ENCODE measurements at regions not wholly inside any gene's neighbourhood (a gene's known extent, or its start where the extent isn't known, plus 50 kb on each side); places are given as distances from the start of the nearest gene placed in this dataset.
A peak's percentile ranks its signal among the peaks of the same experiment; 100 is the strongest.

GRCh38 chr15:77557564-77557963, 75.1 kb downstream of the LINGO1 start:
- DNase-seq = no peak

DNA sequence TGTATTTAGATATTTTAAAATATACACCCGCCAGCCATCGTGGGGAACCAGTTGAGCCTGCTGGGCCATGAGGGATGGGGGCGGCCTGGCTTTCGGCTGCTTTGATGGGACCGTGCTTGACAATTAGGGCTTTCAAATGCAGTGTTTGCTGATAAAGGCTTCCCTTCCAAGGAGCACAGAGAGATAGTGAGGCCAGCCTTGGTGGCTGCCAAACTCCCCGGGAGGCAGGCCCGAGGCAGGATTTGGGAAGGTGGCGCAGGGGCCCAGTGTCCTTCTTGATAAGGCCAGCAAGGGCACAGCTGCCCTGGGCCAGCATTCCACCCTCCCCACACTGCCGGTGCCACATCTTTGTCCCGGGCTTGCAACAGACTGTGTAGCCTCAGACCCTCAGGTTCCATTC, 75.6 kb downstream of the LINGO1 start:
- DNase-seq = no peak

GRCh38 chr15:77556622-77557021, 76.1 kb downstream of the LINGO1 start:
- DNase-seq = no peak

DNA sequence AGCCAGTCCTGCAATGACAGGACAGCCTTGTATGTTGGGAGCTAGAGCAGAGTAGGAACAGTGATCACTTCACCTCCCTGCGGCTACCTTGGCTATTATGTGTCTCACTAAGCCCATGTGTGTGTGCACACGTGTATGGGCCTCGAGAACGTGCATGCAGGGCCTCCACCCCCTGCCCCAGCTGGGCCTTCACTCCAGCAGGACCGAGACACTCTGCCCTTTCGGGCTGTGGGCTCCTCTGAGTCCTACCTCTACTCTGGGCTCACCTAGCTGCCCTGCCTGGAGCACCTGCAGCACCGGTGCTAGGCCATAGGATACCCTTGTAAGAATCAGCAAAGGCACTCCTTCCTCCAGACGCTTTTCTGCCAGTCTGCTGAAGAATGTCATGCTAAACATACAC, 77.5 kb downstream of the LINGO1 start:
- DNase-seq = no peak

GRCh38 chr15:77554306-77555080, 78.2 kb downstream of the LINGO1 start:
- no peak for DNase-seq

DNA sequence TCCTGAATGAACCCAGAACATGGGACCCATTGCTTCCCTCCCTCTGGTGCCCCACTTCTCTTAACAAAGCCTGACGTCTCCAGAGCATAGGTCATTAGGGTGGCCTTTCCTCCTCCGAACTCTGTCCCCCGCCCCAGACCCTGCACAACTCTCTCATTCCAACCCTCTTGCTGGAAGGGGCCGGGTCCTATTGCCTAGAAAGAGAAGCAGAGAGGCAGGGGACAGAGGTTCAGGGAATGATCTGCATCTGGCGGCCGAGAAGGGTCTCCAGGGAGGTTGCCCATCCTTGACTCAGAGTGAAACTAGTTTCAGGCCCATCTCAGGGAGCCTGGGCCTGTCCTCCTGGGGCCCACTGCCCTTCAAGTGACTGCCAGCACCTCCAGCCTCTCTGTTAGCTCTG, 79.0 kb downstream of the LINGO1 start:
- no peak for DNase-seq

DNA sequence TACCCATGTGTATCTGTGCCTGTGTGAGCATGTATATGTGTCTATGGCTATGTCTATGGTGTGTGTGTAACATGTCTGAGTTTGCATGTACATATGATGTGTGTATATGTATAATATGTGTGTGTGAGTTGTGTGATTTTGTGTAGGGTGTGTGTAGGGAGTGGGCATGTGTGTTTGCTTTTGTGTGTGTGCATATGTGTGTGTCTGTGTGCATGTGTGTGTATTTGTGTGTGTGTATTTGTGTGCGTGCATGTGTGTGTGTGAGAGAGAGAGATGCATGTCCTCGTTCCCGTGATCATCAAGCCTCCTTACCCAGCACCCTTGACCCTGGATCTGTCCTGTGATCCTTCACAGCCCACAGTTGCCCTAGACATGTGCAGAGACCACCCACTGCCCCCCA, 79.5 kb downstream of the LINGO1 start:
- no peak for DNase-seq

DNA sequence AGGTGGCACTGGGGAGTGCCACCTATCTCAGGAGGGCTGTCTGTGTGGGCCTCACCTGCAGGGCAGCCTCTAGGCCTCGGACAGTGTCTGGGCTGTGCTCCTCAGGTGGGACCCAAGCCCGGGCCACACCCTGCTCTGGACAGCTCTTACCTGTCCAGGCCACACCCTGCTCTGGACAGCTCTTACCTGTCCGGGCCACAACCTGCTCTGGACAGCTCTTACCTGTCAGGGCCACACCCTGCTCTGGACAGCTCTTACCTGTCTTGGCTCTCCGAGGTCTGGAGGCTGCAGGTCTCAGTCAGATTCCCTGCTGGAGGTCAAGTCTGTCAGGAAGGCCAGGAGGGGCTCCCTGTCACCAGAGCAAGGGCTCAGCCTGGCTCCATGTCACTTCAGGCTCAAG, 80.6 kb downstream of the LINGO1 start:
- no peak for DNase-seq

DNA sequence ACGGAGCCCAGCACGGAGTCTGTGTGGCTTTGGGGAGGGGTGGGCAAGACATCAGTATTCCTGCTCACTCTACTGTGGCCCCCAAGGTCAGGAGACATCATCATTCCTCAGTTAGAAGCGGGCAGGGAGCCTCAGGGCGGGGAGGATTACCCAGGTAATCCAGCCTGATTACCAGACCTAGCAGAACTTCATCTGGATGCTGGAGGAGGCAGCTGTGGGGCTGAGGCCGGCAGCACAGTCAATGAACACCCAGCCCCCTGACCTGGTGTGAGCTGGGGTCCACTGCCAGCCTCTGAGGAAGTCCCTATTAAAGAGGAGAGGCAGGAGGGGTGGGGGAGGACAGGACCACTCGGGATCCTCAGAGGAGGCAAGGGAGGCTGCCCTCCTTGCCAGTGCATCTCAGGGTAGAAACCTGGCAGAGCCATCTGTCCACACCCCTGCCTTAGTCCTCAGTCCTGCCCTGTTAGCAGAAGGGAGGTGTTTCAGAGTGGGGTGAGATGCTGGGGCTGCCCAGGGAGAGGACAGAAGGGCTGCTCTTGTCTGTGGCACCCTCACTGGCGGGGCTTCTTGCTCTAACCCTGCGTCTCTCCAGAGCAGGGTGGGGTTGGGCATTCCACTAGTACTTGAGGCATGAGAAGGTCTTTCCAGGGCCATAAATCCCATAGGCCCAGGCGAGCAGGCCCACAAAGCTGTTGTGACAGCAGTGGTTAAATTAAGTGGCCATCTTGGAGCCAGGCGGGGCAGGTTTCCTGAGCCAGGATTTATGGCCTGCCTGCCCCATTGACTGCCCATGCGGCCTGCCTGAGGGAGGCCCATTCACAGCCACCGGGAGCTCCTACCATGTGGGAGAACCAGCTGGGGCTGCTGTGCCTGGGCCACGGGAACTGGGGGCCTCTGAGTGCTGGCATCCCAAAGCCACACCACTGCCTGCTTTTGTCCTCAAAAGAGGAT, 82.1 kb downstream of the LINGO1 start:
- no peak for DNase-seq

- no peak for DNase-seq
Observed at GRCh38 chr15:77549576-77550288, 83.0 kb downstream of the LINGO1 start.

- no peak for DNase-seq
Observed at GRCh38 chr15:77548589-77549557, 83.8 kb downstream of the LINGO1 start.

GRCh38 chr15:77547801-77548588, 84.7 kb downstream of the LINGO1 start:
- DNase-seq = no peak

- DNase-seq = no peak
Observed at GRCh38 chr15:77546870-77547269, 85.8 kb downstream of the LINGO1 start.

GRCh38 chr15:77546050-77546501, 86.6 kb downstream of the LINGO1 start:
- DNase-seq = no peak

GRCh38 chr15:77545058-77545457, 87.7 kb downstream of the LINGO1 start:
- DNase-seq = no peak

GRCh38 chr15:77544162-77544561, 88.5 kb downstream of the LINGO1 start:
- DNase-seq = no peak

GRCh38 chr15:77543159-77543882, 89.4 kb downstream of the LINGO1 start:
- peak; percentile 40 to 75 (median 55) for DNase-seq

DNA sequence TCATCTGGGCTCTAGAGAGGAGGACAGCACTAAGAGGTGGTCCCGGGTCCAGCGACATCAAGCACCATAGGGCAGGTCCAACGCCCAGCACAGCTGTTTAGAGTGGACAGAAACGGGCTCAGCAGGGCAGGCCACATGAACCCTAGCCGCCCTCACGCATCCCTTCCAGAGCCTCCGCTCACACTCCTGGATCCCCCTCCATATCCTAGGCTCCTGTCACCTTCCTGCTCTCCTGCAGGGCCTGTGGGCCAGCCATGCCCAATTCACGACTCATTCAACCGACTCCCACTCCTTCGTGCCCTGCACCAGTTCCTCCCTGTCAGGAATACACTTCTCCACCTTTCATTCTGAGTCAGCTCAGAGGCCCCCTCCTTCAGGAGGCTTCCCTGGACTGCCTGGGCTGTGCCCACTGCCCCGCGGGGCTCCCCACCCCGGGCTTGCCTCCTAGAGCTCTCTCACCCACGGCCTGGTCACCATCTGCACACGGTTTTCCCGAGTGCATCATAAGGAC, 90.2 kb downstream of the LINGO1 start:
- no peak for DNase-seq

GRCh38 chr15:77541421-77542181, 91.1 kb downstream of the LINGO1 start:
- DNase-seq = no peak

All from T-helper 2 cell (primary cell).